Heart left ventricle (tissue), 16 donors: ENCODE measurements at regions not wholly inside any gene's neighbourhood (a gene's known extent, or its start where the extent isn't known, plus 50 kb on each side); places are given as distances from the start of the nearest gene placed in this dataset.

Source experiments
- ATAC-seq, 4 donors: fragments of 200-7000 bp; cut with Tn5 transposase; one replicate each; pipeline ENCODE4 v1.9.1; 2020 to 2022; ENCODE audit warnings: moderate library complexity in 4 of 4, mild to moderate bottlenecking in 3 of 4, moderate number of reproducible peaks in 1 of 4
- DNase-seq, 5 donors: peaks; one replicate each; pipeline ENCODE4 v3.0.0-alpha.2; 2020
- H3K27ac ChIP-seq, 12 donors: fragments of 200-600 bp; sonication (generic) in 4 of 12; one replicate each; pipeline versions ENCODE4 v1.5.0 to v1.8.0; 2016 to 2022; ENCODE audit warnings: mild to moderate bottlenecking in 2 of 12
- H3K27me3 ChIP-seq, 9 donors: fragments of 200-600 bp; sonication (generic) in 2 of 9; one replicate each; pipeline versions ENCODE4 v1.5.1 to v1.8.0; 2016 to 2022; ENCODE audit warnings: mild to moderate bottlenecking in 3 of 9
- H3K36me3 ChIP-seq, 9 donors: fragments of 200-600 bp; sonication (generic) in 2 of 9; one replicate each; pipeline versions ENCODE4 v1.5.0 to v1.8.0; 2018 to 2022; ENCODE audit warnings: mild to moderate bottlenecking in 2 of 9
- H3K4me1 ChIP-seq, 12 donors: fragments of 200-600 bp; sonication (generic) in 4 of 12; one replicate each; pipeline versions ENCODE4 v1.5.0 to v1.8.0; 2016 to 2022; ENCODE audit warnings: mild to moderate bottlenecking in 3 of 12
- H3K4me3 ChIP-seq, 12 donors: fragments of 200-600 bp; sonication (generic) in 4 of 12; one replicate each; pipeline versions ENCODE4 v1.5.0 to v1.8.0; 2017 to 2022; ENCODE audit warnings: mild to moderate bottlenecking in 9 of 12, moderate library complexity in 4 of 12
- H3K9me3 ChIP-seq, 12 donors: fragments of 200-600 bp; sonication (generic) in 4 of 12; one replicate each; pipeline versions ENCODE4 v1.5.0 to v1.8.0; 2016 to 2022; ENCODE audit warnings: mild to moderate bottlenecking in 1 of 12
- POLR2A ChIP-seq, 2 donors: fragments of 450-650 bp; IDR thresholded peaks; one replicate each; pipeline ENCODE4 v1.6.1; 2017; ENCODE audit warnings: antibody characterized with exemption in 2 of 2, mild to moderate bottlenecking in 2 of 2, moderate library complexity in 2 of 2
- WGBS, 4 donors: extraction: QIAGEN DNeasy Blood & Tissue Kit in 2 of 4; methylation state at CpG; one replicate each; pipeline versions ENCODE4 v1.1.5 to v1.1.7; 2013 to 2018; 5-methylcytosine and 5-hydroxymethylcytosine counted together
- intact Hi-C, 10 donors: fragments of 100-400 bp; cut with DNase I; formaldehyde crosslinking; loops; one replicate each; pipeline versions ENCODE4 v1.11.1 to v1.14.2; 2022
- TF ChIP-seq, protein P1 (sequence below), 12 donors: fragments of 200-600 bp; sonication (generic) in 4 of 12; IDR thresholded peaks; one replicate each; pipeline versions ENCODE4 v1.5.0 to v1.8.0; 2018 to 2022; ENCODE audit warnings: antibody characterized with exemption in 12 of 12, mild to moderate bottlenecking in 5 of 12
- donor health status: ischemic (EF 13 %, LVEDD 7.1; RV severe dilation, severe dysfunction).
- donor health status: healthy with polysubstance abuse.
- donor health status: DM: no; HTN: yes; CAD: no.
- donor health status: DM: no; HTN: no; CAD: no.
- donor health status: ischemic (EF 25% LVEDD 6.9; RV normal size, moderate dysfunction).
- donor health status: ischemic (EF 25% LVEDD 5.7; RV mildly dilated, moderate dysfunction).
- donor health status: healthy.
- donor health status: DM: yes; HTN: yes; CAD: no.
- donor health status: ischemic (EF 35%, LVEDD 5.7; RV mildly dilated, moderate dysfunction).
- donor health status: nonischemic (EF 11% LVEDD 7.7; RV severe dilation, severe dysfunction).
- donor health status: DM: yes; HTN: yes; CAD: no.
- donor health status: PGD.
- donor health status: ischemic (EF 29% LVEDD 5.4; RV normal size, mild dysfunction).
- donor health status: nonischemic (EF 23%, LVEDD 6.1; RV moderate dilation, normal function).

GRCh38 chr18:68072744-68073143 lies 556.2 kb upstream of the DSEL start:
- TF ChIP-seq, protein P1, sequence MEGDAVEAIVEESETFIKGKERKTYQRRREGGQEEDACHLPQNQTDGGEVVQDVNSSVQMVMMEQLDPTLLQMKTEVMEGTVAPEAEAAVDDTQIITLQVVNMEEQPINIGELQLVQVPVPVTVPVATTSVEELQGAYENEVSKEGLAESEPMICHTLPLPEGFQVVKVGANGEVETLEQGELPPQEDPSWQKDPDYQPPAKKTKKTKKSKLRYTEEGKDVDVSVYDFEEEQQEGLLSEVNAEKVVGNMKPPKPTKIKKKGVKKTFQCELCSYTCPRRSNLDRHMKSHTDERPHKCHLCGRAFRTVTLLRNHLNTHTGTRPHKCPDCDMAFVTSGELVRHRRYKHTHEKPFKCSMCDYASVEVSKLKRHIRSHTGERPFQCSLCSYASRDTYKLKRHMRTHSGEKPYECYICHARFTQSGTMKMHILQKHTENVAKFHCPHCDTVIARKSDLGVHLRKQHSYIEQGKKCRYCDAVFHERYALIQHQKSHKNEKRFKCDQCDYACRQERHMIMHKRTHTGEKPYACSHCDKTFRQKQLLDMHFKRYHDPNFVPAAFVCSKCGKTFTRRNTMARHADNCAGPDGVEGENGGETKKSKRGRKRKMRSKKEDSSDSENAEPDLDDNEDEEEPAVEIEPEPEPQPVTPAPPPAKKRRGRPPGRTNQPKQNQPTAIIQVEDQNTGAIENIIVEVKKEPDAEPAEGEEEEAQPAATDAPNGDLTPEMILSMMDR (IDR thresholded peaks at IDR 0.05) = no peak
- no peak for TF ChIP-seq POLR2A (IDR thresholded peaks at IDR 0.05)
- intact Hi-C loops = no loop called here
- Histone ChIP-seq H3K4me1 (no peaks in the 10 kb centered on the region), H3K27ac (no peak overlapping the region), H3K36me3 (no peaks in the 10 kb centered on the region), H3K27me3 (no peaks in the 10 kb centered on the region), H3K4me3 (no peak overlapping the region), H3K9me3 (peaks cover 0 to 3% (median 0%) of the 10 kb centered on the region in 12 donors)
- 84 to 88% (median 87%) methylated on average over 7 of the region's 7 CpGs for WGBS, 4 donors
- DNase-seq = no peak
- no peak for ATAC-seq

GRCh38 chr18:68060871-68061270 lies 544.4 kb upstream of the DSEL start:
- TF ChIP-seq POLR2A (IDR thresholded peaks at IDR 0.05) = no peak
- TF ChIP-seq, protein P1 (IDR thresholded peaks at IDR 0.05) = no peak
- peaks cover 0 to 19% (median 9%) of the 10 kb centered on the region in 12 donors for H3K9me3 ChIP-seq
- H3K4me1 ChIP-seq = no peaks in the 10 kb centered on the region
- DNase-seq (no peak), ATAC-seq (no peak)
- intact Hi-C loops = no loop called here
- H3K36me3 ChIP-seq = no peaks in the 10 kb centered on the region
- 78 to 95% (median 82%) methylated on average over 1 of the region's 1 CpG for WGBS, 4 donors
- no peak overlapping the region for H3K27ac ChIP-seq
- no peak overlapping the region for H3K4me3 ChIP-seq
- no peaks in the 10 kb centered on the region for H3K27me3 ChIP-seq

GRCh38 chr18:68056936-68057335 lies 540.4 kb upstream of the DSEL start:
- Histone ChIP-seq H3K36me3 (no peaks in the 10 kb centered on the region), H3K4me1 (no peaks in the 10 kb centered on the region), H3K9me3 (no peaks in the 10 kb centered on the region), H3K27me3 (no peaks in the 10 kb centered on the region), H3K4me3 (no peak overlapping the region), H3K27ac (no peak overlapping the region)
- no peak for DNase-seq
- TF ChIP-seq, protein P1 (IDR thresholded peaks at IDR 0.05) = no peak
- no peak for TF ChIP-seq POLR2A (IDR thresholded peaks at IDR 0.05)
- intact Hi-C loops = no loop called here
- ATAC-seq = no peak
- 69 to 77% (median 76%) methylated on average over 4 of the region's 4 CpGs for WGBS, 4 donors

DNA sequence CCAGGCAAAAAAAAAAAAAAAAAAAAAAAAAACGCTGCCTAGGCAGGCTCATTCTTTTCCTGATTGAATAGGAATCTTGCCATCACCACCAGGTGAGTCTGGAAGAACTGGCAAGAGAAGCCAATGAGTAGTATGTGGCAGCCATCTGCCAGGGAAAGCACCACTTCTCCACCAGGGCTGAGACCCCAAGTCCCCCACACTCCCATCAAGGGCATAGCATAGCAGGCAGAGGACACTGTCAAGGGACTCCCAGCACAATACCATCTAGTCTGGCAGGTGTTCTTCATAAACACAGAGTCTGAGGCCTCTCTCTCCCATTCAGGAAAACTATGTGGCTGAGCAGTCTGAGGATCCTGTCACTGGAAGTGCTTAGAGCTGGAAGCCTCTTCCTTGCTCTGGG lies 538.1 kb upstream of the DSEL start:
- Histone ChIP-seq H3K27me3 (no peaks in the 10 kb centered on the region), H3K27ac (no peak overlapping the region), H3K9me3 (no peaks in the 10 kb centered on the region), H3K36me3 (no peaks in the 10 kb centered on the region), H3K4me3 (no peak overlapping the region), H3K4me1 (no peaks in the 10 kb centered on the region)
- no peak for TF ChIP-seq POLR2A (IDR thresholded peaks at IDR 0.05)
- TF ChIP-seq, protein P1 (IDR thresholded peaks at IDR 0.05) = no peak
- 42 to 68% (median 56%) methylated on average over 1 of the region's 1 CpG for WGBS, 4 donors
- intact Hi-C loops = no loop called here
- no peak for DNase-seq
- no peak for ATAC-seq
